SK-N-SH treated with all-trans-retinoic acid at 6 μM for 48 hours (cell line): ENCODE measurements at regions not wholly inside any gene's neighbourhood (a gene's known extent, or its start where the extent isn't known, plus 50 kb on each side); places are given as distances from the start of the nearest gene placed in this dataset.

Source experiments
- SNAI2 ChIP-seq: fragments of 250-450 bp; sonication (Bioruptor Pico); IDR thresholded peaks from 2 replicates; pipeline ENCODE4 v1.5.0; 2020; ENCODE audit warnings: mild to moderate bottlenecking, moderate library complexity
- ZFP30 ChIP-seq: fragments of 450-650 bp; formaldehyde crosslinking; IDR thresholded peaks from 2 replicates; pipeline ENCODE4 v1.5.0; 2022; ENCODE audit warnings: mild to moderate bottlenecking, moderate library complexity

DNA sequence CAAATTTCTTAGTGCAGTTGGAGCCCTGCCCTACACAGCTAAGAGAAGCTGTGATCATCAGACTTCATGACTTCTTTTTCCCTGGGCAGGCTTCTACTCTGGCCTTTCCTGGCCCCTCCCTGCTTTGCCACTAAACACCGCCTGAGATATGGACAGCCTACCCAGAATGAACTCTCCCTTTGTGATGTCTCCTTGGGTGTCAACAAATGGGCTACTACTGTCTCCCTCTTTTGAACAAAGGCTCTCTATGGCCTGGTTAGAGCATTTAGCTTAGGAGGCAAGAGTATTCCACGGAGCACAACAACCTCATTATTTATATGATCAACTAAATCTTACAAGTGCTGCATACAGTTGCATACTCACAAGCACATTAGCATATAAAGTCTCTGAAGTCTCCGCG lies 127.6 kb upstream of the HCCS start:
- TF ChIP-seq ZFP30 (CRISPR knock-in tag), result no peak
- no peak for TF ChIP-seq SNAI2 (CRISPR knock-in tag)
